HG03571 (cell line): ENCODE measurements at regions not wholly inside any gene's neighbourhood (a gene's known extent, or its start where the extent isn't known, plus 50 kb on each side); places are given as distances from the start of the nearest gene placed in this dataset.
"Not testable (repeated sequence)": the region's sequence is repeated elsewhere in the genome, so short reads cannot be mapped to it uniquely, and the experiment has no call there.

Source experiments
- ATAC-seq: cut with Tn5 transposase; IDR thresholded peaks from one replicate; pipeline ENCODE4 v1.9.1; 2021; ENCODE audit not compliant: unreplicated experiment

DNA sequence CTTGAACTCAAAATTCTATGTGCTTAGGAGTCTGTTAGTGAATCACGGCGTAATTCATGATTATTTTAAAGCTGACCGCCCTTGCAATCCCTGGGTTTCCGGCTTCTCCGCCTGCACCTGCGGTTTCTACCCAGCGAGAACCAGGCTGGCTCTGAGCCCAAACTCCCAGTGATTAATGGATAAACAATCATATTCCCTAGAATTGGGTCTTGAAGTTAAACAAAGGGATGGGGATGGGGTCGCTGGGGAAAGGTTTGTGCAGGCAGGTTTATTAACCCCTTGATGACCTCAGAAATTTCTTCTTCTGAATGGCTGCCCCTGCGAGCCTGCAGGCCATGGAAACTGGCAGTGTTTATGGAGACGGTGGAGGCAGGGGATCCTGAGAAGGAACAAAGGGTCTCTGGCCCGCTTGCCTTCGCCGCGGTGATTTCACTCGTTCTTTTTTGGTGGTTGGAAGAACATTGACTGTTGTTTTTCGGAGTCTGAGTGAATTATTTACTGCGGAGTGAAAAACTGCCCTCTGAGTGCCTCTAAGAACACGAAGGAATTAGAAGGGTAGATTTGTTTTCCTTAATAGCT is 1000.3 kb downstream of the BRD1 start:
- ATAC-seq = no peak

GRCh38 chr22:48826546-48826945 is 1001.1 kb downstream of the BRD1 start:
- no peak for ATAC-seq

DNA sequence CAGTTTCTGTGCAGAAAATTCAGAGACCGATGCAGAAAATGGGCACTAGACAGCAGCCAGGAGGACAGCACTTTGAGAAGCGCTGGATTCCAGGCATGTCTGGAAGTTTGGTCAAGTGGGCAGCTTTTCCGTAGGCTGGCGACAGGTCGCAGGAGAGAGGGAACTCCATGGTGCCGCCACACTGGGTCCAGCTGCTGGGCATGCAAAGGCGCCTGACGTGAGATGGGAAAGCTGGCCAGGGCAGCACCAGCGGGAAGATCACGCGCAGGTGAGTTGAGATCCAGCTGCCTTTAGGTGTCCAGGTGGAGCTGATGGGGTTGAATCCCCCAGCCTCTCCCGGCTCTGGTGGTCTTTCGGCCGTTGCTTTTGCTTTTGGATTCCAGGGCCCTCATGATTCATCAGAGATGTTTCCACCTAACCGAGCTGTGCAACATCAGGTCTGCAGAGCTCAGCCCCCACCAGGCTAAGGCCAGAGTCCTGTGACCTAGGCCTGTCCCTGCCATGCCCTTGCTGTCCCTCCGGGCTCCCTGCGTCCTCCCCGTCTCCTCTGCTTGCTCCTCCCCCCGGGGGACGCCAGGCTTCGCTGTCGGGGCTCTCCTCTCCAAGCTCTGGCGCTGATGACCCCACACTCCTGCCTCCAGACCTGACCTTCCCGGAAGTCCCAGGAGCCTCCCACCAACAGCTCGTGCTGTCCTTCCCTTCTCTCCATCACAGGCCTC is 1001.7 kb downstream of the BRD1 start:
- ATAC-seq = no peak

DNA sequence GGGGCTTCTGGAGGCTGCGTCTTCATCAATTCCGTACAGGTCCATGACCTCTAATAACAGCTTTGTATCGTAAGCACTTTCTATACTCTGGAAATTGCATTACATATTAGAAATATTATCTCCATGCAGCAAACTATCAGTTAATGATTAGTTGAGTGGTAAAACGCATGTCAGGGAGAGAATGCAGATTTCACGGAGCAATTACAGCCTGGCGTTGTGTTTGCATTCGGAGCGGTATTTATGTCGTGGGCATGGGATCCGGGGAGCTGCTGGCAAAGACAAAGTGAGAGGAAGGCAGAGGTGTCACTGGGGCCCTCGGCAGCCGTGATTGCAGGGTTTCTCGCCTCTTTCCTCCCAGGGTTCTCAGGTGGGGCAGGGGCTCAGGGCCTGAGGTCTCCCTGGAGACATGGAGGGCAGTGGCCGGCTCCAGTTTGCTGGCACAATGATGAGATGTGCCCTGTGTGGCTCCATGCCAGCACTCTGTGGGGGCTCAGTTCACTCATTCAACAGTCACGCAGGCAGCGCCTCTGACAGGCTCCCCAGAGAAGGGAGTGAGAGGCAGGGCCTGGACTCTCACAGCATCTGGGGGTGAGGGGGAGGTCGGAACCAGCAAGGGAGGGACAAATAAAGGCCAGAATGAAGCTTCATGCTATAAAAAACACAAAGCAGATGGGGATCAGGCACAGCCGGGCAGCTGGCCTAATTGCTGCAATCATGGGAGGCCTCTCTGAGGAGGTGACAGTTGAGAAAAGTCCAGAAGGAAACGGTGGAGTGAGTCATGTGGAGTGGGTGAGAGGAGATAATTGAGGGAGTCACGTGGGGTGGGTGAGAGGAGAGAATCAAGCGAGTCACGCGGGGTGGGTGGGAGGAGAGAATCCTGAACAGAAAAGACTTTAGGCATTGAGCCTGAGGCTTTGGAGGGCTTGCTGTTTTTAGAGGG is 1002.7 kb downstream of the BRD1 start:
- no peak for ATAC-seq

DNA sequence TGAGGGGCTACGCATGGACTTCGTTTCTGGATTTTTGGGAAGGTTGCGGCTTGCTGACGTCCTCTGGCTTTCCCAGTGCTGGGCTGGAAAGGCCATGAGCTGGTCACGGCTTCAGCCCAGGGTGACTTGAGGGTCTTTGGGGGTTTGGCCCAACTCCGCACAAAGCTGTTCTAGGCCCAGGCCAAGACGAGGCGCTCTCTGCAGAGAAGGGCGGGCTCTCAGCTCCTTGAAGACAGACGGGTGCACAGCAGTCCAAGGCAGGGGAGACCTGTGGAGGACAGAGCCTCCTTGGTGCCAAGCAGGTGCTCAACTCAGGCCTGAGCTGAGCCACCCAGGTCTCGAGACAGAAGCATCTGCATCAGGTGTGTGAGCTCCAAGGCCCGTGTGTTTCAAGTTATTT is 1003.7 kb downstream of the BRD1 start:
- ATAC-seq = no peak

DNA sequence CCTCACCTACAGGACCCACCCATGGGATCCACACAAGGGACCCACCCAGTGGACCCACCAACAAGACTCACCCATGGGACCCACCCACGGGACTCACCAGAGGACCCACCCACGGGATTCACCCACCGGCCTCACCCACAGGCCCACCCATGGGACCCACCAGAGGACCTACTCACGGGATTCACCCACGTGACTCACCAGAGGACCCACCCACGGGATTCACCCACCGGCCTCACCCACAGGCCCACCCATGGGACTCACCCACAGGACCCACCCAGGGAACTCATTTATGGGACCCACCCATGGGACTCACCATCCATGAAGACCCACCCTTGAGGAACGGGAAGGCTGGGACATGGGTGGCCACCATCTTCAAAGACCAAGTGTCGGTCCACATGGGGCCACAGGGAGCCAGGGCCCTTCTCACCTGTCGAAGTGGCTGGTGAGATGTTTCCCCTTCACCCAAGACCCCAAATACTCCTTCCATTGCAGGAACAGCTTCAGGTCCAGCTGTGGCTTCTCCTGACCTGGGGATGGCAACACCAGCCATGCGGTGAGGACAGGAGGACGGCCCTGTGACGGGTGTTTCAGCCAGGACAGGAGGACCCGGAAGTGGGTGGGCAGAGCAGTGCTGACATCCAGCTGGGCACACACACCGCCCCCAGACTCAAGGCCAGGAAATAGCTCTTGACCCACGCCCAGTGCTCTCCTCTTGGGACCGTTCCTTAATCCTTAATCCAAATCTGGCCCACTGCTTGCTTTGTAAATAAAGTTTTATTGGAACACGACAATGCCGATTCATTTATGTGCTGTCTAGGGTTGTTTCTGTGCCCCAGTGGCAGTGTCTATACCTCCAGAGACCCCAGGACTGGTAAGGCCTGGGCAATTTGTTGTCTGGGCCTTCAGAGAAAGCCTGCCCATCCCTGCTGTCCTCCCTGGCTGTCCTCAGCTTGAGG is 1005.1 kb downstream of the BRD1 start:
- ATAC-seq = no peak

GRCh38 chr22:48821727-48822126 is 1005.9 kb downstream of the BRD1 start:
- ATAC-seq = no peak

- ATAC-seq = no peak
Measured at GRCh38 chr22:48821346-48821690, 1006.4 kb downstream of the BRD1 start.

DNA sequence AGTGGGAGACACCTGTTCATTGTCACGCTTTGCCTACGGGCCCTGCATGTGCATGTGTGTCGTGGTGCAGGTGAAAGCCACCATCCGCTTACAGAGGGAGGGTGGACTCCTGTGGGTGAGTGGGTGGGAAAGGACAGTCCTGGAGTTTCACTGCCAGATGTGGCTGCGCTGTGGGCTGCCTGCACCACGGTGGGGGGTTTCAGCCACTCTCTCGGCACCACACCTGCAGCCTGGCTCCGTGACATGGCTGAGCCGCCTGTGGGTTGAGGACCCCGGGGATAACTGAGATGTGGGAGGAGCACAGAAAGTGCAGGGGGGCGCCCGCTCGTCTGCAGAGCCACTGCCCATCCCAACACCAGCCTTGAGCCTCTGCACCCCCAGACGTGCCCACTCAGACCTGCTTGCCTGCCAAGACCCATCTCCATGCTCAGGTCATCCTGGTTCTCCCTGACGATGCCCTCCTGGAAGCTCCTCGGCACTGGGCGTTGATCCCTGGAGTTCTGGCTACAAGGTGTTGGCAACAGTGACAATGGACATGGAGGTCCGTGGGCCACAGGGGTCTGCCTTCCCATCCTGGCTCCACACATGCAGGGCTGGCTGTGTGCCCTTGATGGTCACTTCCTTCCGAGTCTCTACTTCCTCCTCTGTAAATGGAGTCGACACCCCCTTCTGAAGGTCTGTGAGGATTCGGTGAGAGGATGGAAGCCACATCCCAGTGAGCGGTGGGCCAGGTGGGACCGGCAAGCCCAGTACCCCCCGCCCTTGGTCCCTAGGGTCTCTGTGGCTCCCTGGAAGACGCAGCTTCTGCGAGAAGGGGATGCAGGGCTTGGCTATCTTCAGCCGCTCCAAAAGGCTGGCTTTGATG is 1007.0 kb downstream of the BRD1 start:
- ATAC-seq = no peak

DNA sequence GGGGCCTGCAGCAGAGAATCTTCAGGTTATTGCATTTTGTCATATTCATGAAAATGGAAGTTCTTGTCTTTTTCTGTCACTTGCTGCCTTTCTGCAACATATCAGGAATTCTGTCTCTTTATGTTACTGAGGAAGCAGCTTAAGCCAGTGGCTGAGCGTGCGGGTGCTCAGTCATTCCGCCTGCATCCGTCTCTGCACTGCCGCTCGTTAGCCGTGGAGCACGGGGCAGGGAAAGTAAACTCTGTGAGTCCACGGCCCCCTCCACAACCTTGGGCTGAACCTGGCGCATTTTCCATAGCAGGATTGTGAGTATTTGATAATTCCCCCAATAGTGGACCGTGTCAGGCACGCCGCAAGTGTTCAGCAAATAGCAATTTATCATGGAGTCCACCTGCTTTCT is 1007.7 kb downstream of the BRD1 start:
- no peak for ATAC-seq

DNA sequence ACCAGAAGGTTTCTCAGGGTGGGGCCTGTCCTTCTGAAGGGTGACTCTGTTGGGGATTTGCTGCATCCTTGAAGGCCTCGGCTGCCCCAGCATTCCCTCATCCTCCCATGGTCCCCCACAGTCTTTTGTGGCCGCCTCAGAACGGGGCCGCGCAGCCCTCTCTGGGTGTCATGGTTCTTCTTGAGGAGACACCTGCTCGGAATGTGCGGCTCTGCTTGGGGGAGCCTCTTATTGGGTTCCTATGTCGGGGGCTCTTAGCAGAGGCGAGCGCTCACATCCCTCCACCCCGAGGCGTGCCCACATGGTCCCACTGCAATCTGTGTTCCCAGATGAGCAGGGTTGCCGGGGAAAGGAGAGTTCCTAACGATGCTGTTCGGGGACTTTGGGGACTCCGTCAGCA is 1008.4 kb downstream of the BRD1 start:
- ATAC-seq = no peak

DNA sequence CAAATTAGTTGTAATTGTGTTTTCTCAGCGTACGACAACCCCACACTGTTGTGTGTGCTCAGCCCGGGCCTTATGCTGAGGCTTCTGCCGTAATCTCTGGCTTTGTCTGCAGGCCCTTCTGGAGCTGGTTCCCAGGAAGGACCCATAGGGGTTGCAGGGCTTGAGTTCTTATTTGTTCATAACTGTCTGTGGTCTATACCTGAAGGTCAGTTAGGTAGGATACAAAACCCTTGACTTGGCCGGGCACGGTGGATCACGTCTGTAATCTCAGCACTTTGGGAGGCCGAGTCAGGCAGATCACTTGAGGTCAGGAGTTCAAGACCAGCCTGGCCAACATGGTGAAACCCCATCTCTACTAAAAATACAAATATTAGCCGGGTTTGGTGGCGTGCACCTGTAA is 1010.2 kb downstream of the BRD1 start:
- not testable (repeated sequence) for ATAC-seq

DNA sequence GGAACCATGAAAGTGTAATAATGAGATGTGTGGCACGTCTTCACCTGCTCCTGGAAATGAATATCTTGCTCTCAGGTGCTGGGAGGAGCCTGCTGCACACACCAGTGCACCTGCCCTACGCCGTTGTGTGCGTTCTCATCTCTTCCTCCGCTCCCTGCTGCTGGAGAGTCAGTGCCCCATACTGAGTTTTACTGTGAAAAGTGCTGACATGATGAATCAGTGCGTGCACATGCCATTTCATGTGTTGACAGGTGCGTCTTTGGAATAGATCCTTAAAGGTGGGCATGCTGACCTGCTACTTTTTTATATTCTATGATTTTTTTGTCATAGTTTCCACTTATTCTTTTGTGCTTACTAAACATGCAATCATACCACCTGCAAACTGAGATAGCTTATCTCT is 1015.8 kb downstream of the BRD1 start:
- ATAC-seq = no peak

DNA sequence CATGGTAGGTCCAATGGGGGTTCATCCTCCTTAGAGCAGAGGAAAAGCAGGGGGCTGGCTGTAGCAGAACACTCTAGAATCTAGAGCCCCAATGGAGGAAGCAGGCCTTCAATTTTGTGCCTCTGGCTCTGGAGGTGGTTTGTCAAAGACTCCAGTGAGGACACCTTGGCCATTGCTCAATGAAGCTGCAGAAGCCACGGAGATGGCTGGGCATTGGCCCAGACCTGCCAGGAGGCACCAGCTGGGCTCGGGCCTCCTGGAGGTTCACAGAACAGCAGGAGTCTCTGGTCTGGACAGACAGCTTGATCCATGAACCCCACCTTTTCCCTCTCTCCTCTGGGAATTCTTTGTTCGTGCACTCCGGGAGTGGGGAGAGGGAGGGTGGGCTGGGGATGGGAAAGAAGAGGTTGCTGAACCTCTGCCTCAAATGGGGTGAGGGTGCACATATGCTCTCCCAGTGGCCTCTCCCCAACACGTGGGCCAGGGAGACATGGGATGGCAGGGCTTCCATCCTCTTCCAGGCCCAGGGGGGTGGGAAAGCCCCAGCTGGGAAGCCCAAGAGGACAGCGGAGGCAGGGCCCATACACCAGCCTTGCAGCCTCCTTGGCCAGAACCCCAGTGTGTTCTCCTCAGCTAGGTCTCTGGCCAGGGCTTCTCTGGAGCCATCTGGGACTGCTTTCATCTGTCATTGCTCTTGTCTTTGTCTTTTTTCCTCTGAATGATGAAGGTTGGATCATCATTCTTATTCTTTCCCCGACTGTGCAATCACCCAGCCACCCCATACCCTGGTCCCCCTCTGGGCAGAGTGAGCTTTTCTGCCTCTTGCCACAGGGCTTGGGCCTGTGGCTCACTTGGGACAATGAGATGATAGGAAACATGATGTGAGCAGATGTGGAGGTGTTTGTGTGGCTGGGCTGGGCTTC is 1019.4 kb downstream of the BRD1 start:
- ATAC-seq = no peak

GRCh38 chr22:48807155-48807554 is 1020.5 kb downstream of the BRD1 start:
- no peak for ATAC-seq

- no peak for ATAC-seq
Measured at GRCh38 chr22:48806227-48806781, 1021.4 kb downstream of the BRD1 start.

DNA sequence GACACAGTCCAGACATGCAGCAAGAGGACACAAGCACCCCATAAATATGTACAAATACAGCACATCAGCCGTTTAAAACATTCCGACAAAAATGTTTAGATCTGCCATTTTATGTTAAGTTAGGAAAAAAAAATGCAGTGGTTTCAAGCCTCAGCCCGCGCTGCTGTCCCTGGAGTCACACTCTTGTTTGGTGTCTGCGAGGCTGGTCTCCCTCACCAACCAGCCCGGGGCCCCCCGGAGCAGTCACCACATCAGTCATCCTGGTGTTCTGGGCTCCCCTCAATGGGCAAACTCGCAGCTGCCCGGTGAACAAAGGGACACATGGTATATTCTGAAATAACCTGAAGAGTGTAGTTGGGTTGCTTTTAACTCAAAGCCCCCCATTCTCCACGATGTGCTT is 1022.2 kb downstream of the BRD1 start:
- ATAC-seq = no peak

GRCh38 chr22:48804811-48805301 is 1022.8 kb downstream of the BRD1 start:
- ATAC-seq = no peak
